Transverse colon (tissue), 4 donors: ENCODE measurements at regions not wholly inside any gene's neighbourhood (a gene's known extent, or its start where the extent isn't known, plus 50 kb on each side); places are given as distances from the start of the nearest gene placed in this dataset.

Experiments
- CTCF ChIP-seq, 5 experiments: fragments of 200-600 bp in 3 of 5; fragments of 450-650 bp in 2 of 5; sonication (generic) in 3 of 5; IDR thresholded peaks; 1 replicate in 2 of 5; 2 replicates in 3 of 5; pipeline ENCODE4 v1.5.1; 2016 to 2017; ENCODE audit warnings: antibody characterized with exemption in 5 of 5, inconsistent platforms in 3 of 5, mild to moderate bottlenecking in 2 of 5, moderate library complexity in 1 of 5
- POLR2A ChIP-seq: fragments of 450-650 bp; IDR thresholded peaks from one replicate; pipeline ENCODE4 v1.6.1; 2016; ENCODE audit warnings: antibody characterized with exemption, mild to moderate bottlenecking, moderate library complexity
- POLR2AphosphoS5 ChIP-seq, 3 donors: sonication (generic); formaldehyde crosslinking; IDR thresholded peaks; one replicate each; pipeline ENCODE4 v1.6.1; 2016; ENCODE audit warnings: antibody characterized with exemption in 3 of 3

DNA sequence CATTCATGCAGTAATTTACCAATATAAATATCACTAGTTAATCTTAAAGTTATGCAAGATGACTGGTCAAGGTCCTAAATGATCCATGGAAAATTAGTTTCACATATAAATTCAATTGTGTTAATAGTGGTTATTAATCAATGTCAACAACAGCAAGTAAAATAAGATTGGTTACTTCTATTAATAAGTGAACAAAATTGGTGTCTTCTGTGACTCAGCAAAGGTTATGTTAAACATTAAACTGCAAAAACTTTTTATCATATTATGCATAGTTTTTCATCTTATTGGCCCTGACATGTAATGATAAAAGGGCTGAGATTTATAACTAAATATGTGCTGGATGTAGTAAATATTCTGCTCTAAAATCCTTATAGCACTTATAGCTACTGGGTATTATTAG, 359.0 kb upstream of the UBE2E3 start:
- TF ChIP-seq POLR2A (no peak), CTCF (IDR thresholded peaks at IDR 0.05) (no peak), POLR2AphosphoS5 (IDR thresholded peaks at IDR 0.05) (no peak)
